ENCODE measurements at regions not wholly inside any gene's neighbourhood (a gene's known extent, or its start where the extent isn't known, plus 50 kb on each side); places are given as distances from the start of the nearest gene placed in this dataset.

GRCh38 chr22:27146866-27147633, 489.7 kb downstream of the MIAT start:
- no peak for DNase-seq (ENCODE audit: low read depth)

DNA sequence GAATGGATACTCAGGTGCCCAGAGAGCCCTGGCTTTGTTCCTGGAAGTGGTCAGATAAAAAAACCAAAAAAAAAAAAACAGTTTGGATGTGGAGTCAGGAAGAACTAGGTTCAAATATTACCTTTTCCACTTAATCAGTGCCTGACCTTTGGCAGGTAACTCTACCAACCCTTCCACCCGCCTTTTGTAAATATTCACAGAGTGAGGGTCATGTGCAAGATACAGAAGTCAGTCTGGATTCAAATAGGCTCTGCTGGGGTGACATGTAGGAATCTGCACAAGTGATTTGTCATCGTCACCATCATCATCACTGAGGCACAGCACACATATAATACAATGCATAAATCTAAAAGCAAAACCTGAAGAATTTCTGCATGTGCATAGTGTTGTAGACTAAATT, 490.7 kb downstream of the MIAT start:
- no peak for DNase-seq (ENCODE audit: low read depth)

DNA sequence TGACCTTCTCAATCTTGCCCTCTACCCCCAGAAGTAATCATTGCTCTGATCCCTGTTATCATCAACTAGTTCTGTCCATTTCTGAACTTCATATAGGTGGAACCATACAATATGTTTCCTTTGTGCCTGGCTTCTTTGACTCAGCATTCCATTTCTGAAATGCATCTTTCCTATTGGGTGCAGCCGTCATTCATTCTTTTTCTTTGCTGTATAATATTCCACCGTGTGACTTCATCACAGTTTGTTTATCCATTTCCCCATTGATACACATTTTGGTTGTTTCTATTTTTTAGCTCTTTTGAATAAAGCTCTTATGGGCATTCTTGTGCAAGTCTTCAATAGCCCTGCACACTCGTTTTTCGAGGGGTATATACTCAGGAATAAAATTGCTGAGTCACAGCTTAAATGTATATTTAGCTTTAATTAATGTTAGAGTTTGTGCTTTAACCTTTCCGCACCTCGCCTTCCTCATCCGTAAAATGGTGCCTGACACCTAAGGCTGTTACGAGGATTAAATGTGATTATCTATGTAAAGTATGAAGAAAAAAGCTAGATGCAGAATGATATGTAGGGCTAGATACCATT, 491.6 kb downstream of the MIAT start:
- DNase-seq (ENCODE audit: low read depth) = no peak

DNA sequence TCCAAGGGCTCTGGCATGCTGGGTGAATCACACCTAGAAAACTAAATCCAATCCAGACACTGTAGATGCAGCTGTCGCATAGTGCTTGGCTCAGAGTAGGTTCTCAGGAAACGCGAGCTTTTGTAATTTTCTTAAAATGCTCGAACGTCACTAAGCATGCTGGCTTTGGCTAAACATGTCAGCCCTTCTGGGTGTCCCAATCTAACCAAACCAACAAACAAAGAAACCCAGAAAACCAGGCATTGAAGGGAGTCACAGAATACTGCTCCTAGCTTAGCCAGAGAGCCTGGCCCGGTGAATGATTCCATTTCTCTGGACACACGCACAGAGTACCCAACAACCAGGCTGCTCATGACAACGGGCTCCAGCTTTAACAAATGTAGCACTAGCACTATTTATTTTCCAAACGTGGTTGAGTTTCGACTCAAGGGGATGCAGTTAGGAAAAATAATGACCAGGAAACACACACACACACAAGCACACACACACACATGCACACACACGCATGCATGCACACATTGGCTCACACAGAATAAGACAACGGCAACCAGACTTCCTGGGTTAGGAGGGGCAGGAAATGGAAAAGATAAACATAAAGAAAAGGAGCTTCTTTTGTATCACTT, 492.6 kb downstream of the MIAT start:
- DNase-seq (ENCODE audit: low read depth) = no peak

DNA sequence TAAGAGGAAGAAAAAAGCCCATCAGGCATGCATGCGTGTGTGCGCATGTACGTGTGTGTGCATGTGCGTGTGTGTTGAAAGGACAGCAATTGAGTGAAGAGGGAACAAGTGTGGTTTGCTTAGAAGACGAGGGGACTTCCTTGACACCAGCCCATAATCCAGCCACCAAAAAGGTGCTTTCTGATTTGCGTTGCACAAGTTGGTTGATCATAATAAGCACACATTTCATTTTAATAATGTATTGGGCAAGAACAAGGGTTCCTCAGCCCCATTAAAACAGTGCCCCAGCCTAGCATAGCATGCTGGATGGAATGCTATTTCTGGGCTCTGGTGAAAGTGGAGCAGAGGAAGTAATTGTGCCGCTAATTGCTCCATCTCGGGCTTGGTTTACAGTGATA, 493.2 kb downstream of the MIAT start:
- no peak for DNase-seq (ENCODE audit: low read depth)

- DNase-seq (ENCODE audit: low read depth) = no peak
Observed at GRCh38 chr22:27151407-27151806, 494.0 kb downstream of the MIAT start.

DNA sequence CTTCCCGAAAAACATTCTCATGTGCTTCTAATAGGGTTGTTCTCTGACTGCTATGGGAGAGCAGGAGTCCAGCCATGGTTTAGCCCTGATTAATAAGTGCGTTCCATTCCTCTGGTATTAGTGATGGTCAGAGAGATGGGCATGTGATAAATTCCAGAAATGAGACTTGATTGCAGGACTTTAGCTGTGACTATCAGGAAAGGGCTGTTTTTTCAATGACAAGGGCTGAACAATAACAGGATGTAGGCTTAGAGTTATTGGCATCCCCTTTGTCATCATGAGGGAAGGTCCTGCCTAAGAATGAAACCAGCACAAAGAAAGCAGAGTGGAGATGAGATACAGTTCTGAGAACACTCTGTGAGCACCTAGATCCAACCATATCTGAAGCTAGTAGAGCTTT, 494.6 kb downstream of the MIAT start:
- DNase-seq (ENCODE audit: low read depth) = no peak

DNA sequence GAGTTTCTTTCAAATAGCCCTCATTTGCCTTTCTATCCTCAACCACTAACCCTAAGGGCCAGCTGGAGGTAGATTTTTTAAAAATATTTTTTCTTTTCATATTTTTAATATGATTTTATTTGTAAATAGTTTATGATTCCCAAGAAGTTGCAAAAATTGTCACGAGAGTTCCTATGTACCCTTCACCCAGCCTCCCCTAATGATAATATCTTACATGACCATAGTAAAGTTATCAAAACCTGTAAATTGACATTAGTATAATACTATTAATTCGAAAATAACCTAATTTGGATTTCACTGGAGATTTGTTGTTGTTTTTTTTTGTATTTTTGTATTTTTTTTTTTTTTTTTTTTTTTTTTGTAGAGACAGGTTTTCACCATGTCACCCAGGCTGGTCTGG, 495.5 kb downstream of the MIAT start:
- DNase-seq (ENCODE audit: low read depth) = no peak

GRCh38 chr22:27153386-27153785, 496.0 kb downstream of the MIAT start:
- DNase-seq (ENCODE audit: low read depth) = no peak

- DNase-seq (ENCODE audit: low read depth) = no peak
Observed at GRCh38 chr22:27154717-27155116, 497.3 kb downstream of the MIAT start.

DNA sequence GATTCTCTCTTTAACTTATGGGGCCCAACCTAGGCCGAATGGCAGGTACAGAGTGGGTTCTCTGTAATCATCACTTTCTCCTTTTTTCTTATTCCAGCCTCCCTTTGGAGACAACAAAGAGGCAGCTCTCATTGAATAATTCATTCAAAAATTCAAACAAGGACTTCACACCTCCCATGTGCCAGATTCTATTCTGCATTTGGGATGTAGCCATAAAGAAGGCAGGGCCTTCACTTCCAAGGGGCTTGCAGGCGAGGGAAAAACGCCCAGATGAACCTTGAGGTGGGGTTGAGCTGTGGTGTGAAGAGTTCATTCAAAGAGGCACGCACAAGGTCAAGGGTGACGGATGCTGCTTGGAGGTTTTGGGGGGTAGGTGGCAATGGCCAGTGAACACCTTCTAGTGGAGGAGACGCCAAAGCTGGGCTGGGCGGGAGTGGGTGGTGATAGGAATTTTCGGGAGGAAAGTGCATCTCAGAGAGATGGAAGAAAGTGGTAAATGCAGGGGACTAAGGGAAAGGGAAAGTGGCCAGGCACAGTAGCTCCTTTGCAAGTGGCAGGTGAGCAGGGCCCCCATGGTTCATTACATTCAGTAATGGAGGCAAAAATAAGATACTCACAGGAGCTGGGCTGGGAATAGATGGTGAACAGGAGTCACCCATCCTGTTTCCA, 499.6 kb downstream of the MIAT start:
- no peak for DNase-seq (ENCODE audit: low read depth)

GRCh38 chr22:27157666-27158370, 500.4 kb downstream of the MIAT start:
- no peak for DNase-seq (ENCODE audit: low read depth)

DNA sequence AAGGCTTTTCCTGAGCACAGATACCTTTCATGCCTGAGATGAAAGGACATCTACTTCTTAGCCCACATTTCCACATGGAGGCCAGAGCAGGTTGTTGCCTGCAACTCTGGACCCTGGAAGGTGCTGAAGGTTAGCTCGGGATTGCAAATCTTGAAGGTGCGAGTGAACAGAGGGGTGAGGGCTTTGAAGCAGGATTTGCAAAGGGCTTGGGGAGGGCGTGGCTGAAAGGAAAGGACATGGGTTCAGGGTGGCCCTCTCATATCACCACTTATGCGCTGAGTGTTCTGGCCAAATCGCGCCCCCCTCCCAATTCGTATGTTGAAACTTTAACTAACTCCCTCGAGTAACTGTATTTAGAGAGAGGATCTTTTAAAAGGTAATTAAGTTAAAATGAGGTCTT, 501.6 kb downstream of the MIAT start:
- DNase-seq (ENCODE audit: low read depth) = no peak

DNA sequence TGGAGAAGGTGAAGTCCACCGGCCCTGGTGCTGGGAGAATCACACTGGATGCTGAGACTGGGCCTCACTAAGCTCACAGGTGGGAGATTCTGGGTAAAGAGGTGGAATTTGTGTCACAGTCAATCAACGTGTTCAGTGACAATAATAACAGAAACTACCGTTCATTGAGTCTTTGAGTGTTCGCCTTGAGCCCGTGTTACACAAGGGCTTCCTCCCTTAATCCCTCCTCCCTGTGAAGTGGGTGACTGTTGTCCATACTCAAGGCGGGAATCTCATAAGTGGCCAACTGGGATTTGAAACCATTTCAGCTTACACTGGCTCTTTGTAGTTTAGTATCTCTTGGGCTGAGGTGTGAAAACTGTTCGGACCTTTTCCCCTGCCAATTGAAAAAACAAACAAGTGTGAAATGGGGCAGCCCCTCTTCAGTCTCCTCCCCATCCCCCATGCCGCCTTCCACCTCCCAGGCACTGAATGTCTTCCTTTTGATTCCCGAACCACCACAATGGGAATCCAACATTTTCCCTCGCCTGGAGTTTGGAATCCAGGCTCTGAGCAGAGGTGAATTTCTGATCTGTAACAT, 502.4 kb downstream of the MIAT start:
- DNase-seq (ENCODE audit: low read depth) = no peak

DNA sequence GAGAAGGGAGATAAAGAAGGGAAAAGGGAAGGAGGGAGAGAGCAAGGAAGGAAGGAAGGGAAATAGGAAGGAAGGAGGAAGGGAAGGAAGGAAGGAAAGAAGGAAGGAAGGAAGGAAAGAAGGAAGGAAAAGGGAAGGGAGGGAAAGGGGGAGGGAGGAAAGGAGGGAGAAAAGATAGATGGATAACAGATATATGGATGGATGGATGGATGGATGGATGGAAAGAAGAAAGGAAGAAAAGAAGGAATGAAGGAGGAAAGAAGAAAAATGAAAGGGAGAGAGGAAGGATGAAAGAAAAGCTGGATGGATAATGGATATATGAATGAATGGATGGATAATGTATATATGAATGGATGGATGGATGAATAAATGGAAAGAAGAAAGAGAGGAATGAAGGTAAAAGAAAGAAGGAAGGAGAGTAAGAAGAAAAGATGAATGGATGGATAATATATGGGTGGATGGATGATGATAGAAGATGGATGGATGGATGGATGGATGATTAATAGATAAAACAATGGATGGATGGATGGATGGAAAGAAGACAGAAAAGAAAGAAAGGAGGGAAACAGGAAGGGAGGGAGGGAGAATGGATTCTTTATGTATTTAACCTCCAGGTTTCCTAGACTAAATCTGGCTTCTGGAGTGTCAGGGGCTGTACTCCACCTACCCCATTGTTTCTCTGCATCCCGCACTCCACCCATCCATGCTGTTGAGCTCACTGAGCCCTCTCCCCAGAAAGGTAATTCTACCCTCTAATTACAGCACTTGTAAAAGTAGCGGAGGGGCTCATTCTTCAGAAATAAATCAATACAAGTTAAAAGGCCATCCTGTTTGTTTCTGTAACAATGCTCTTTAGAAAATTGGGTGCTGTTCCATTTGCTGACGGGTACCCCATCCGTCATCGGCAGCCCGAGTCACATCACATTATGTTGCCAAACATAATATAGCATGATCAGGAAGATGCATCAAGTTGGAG, 506.1 kb downstream of the MIAT start:
- no peak for DNase-seq (ENCODE audit: low read depth)

- DNase-seq (ENCODE audit: low read depth) = no peak
Observed at GRCh38 chr22:27164781-27165503, 507.6 kb downstream of the MIAT start.

- DNase-seq (ENCODE audit: low read depth) = no peak
Observed at GRCh38 chr22:27168681-27169080, 511.3 kb downstream of the MIAT start.

- no peak for DNase-seq (ENCODE audit: low read depth)
Observed at GRCh38 chr22:27170491-27170890, 513.1 kb downstream of the MIAT start.

DNA sequence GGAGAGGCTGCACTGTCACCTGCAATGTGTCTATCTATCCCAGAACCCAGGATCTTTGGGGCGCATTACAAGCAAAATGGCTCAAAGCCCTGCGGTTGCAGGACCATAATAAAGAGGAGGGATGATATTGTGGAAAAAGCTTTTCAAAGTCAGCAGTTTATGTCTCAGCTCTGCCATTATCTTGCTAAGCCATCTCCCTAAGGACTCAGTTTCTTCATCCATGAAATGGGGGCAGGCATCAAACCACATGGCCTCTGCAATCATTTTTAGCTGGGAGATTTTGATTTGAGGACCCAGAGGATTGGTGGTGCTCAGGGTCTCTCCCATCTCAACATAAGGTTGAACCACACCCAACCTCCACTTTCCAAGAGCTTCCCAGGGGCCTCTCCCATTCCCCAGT, 513.8 kb downstream of the MIAT start:
- no peak for DNase-seq (ENCODE audit: low read depth)

DNA sequence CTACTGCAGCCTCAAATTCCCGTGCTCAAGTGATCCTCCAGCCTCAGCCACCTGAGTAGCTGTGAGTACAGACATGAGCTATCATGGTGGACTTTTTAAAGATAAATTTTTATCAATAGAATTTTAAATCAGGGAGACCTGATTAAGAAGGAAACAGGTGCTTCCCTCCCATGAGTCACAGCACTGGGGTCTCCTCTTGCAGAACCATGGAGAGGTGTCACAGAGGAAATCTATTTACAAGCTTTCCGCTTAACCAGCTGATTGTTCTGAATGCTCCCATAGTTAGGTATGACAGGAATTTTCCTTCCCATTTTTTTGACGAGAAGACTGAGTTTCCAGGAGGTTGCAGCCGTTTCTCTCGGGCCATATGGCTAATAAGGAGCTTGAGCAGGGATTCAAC, 516.1 kb downstream of the MIAT start:
- DNase-seq (ENCODE audit: low read depth) = no peak
